ES-I3 (cell line): ENCODE measurements at regions not wholly inside any gene's neighbourhood (a gene's known extent, or its start where the extent isn't known, plus 50 kb on each side); places are given as distances from the start of the nearest gene placed in this dataset.
"Not testable (repeated sequence)": the region's sequence is repeated elsewhere in the genome, so short reads cannot be mapped to it uniquely, and the experiment has no call there.

Source experiments
- H3K36me3 ChIP-seq: 2 replicates; pipeline ENCODE4 v1.6.1; 2013; ENCODE audit warnings: mild to moderate bottlenecking, low read length, control low read depth, moderate library complexity; ENCODE audit not compliant: insufficient read depth
- H3K4me1 ChIP-seq: 2 replicates; pipeline ENCODE4 v1.6.1; 2013; ENCODE audit warnings: mild to moderate bottlenecking, control low read depth, low read length; ENCODE audit not compliant: insufficient read depth
- H3K9ac ChIP-seq: 2 replicates; pipeline ENCODE4 v1.6.1; 2013; ENCODE audit warnings: low read depth, mild to moderate bottlenecking, low read length, moderate library complexity
- H3K9me3 ChIP-seq: 2 replicates; pipeline ENCODE4 v1.6.1; 2013; ENCODE audit warnings: mild to moderate bottlenecking, low read length, moderate library complexity; ENCODE audit not compliant: control insufficient read depth, insufficient read depth

GRCh38 chr4:26175006-26175786 lies 145.6 kb upstream of the RBPJ start:
- no peaks in the 10 kb centered on the region for H3K36me3 ChIP-seq
- no peaks in the 10 kb centered on the region for H3K9me3 ChIP-seq
- H3K9ac ChIP-seq: no peak overlapping the region
- no peaks in the 10 kb centered on the region for H3K4me1 ChIP-seq

- Histone ChIP-seq H3K36me3 (no peaks in the 10 kb centered on the region), H3K9me3 (no peaks in the 10 kb centered on the region), H3K9ac (no peak overlapping the region), H3K4me1 (no peaks in the 10 kb centered on the region)
Observed at GRCh38 chr4:26175905-26176470, 144.8 kb upstream of the RBPJ start.

- H3K4me1 ChIP-seq: no peaks in the 10 kb centered on the region
- H3K9ac ChIP-seq: no peak overlapping the region
- no peaks in the 10 kb centered on the region for H3K9me3 ChIP-seq
- no peaks in the 10 kb centered on the region for H3K36me3 ChIP-seq
Observed at GRCh38 chr4:26176598-26177149, 144.1 kb upstream of the RBPJ start.

GRCh38 chr4:26178854-26179253 lies 142.0 kb upstream of the RBPJ start:
- Histone ChIP-seq H3K36me3 (no peaks in the 10 kb centered on the region), H3K4me1 (no peaks in the 10 kb centered on the region), H3K9me3 (no peaks in the 10 kb centered on the region), H3K9ac (no peak overlapping the region)

- Histone ChIP-seq H3K4me1 (no peaks in the 10 kb centered on the region), H3K9ac (no peak overlapping the region), H3K9me3 (no peaks in the 10 kb centered on the region), H3K36me3 (no peaks in the 10 kb centered on the region)
Observed at GRCh38 chr4:26179316-26179760, 141.5 kb upstream of the RBPJ start.

GRCh38 chr4:26181616-26182015 lies 139.2 kb upstream of the RBPJ start:
- H3K36me3 ChIP-seq: no peaks in the 10 kb centered on the region
- H3K9me3 ChIP-seq: no peaks in the 10 kb centered on the region
- H3K9ac ChIP-seq: no peak overlapping the region
- no peaks in the 10 kb centered on the region for H3K4me1 ChIP-seq

- H3K9ac ChIP-seq: no peak overlapping the region
- H3K36me3 ChIP-seq: no peaks in the 10 kb centered on the region
- no peaks in the 10 kb centered on the region for H3K4me1 ChIP-seq
- no peaks in the 10 kb centered on the region for H3K9me3 ChIP-seq
Observed at GRCh38 chr4:26183017-26183416, 137.8 kb upstream of the RBPJ start.

- Histone ChIP-seq H3K36me3 (no peaks in the 10 kb centered on the region), H3K9ac (no peak overlapping the region), H3K9me3 (no peaks in the 10 kb centered on the region), H3K4me1 (peaks cover 4% of the 10 kb centered on the region; the same call in 1 of the 2 replicates)
Observed at GRCh38 chr4:26185436-26185835, 135.4 kb upstream of the RBPJ start.

GRCh38 chr4:26191353-26191752 lies 129.5 kb upstream of the RBPJ start:
- no peaks in the 10 kb centered on the region for H3K36me3 ChIP-seq
- no peaks in the 10 kb centered on the region for H3K9me3 ChIP-seq
- peaks cover 4% of the 10 kb centered on the region; the same call in 1 of the 2 replicates for H3K4me1 ChIP-seq
- H3K9ac ChIP-seq: no peak overlapping the region

GRCh38 chr4:26192899-26193869 lies 127.6 kb upstream of the RBPJ start:
- no peaks in the 10 kb centered on the region for H3K36me3 ChIP-seq
- no peaks in the 10 kb centered on the region for H3K9me3 ChIP-seq
- H3K9ac ChIP-seq: no peak overlapping the region
- peaks cover 4% of the 10 kb centered on the region; the same call in 1 of the 2 replicates for H3K4me1 ChIP-seq

- Histone ChIP-seq H3K9me3 (no peaks in the 10 kb centered on the region), H3K4me1 (peaks cover 4% of the 10 kb centered on the region; the same call in 1 of the 2 replicates), H3K9ac (no peak overlapping the region), H3K36me3 (no peaks in the 10 kb centered on the region)
Observed at GRCh38 chr4:26194764-26195163, 126.0 kb upstream of the RBPJ start.

- Histone ChIP-seq H3K36me3 (no peaks in the 10 kb centered on the region), H3K9ac (no peak overlapping the region), H3K9me3 (no peaks in the 10 kb centered on the region), H3K4me1 (no peaks in the 10 kb centered on the region)
Observed at GRCh38 chr4:26196567-26196966, 124.2 kb upstream of the RBPJ start.

GRCh38 chr4:26197018-26197779 lies 123.6 kb upstream of the RBPJ start:
- no peaks in the 10 kb centered on the region for H3K36me3 ChIP-seq
- H3K9me3 ChIP-seq: no peaks in the 10 kb centered on the region
- no peak overlapping the region for H3K9ac ChIP-seq
- no peaks in the 10 kb centered on the region for H3K4me1 ChIP-seq

GRCh38 chr4:26198931-26199330 lies 121.9 kb upstream of the RBPJ start:
- not testable (repeated sequence) for H3K4me1 ChIP-seq, H3K36me3 ChIP-seq, H3K9me3 ChIP-seq, H3K9ac ChIP-seq
